RWPE1 (cell line): ENCODE measurements at regions not wholly inside any gene's neighbourhood (a gene's known extent, or its start where the extent isn't known, plus 50 kb on each side); places are given as distances from the start of the nearest gene placed in this dataset.

Experiments used
- CTCF ChIA-PET: fragments of 350-600 bp; sonication (Branson Sonifier 250); formaldehyde crosslinking; extraction: SDS; loops from one replicate; lab custom pipeline; 2021; lab: Yijun Ruan, JAX
- POLR2A ChIA-PET: fragments of 400-600 bp; formaldehyde crosslinking; extraction: SDS; loops from one replicate; lab custom pipeline; 2020; ENCODE audit warnings: antibody characterized with exemption; ENCODE audit not compliant: low non-redundant PET; lab: Yijun Ruan, JAX
- DNase-seq: peaks from one replicate; pipeline ENCODE4 v3.0.0; 2012; ENCODE audit warnings: low spot score
- H3K27ac ChIP-seq: fragments of 450-650 bp; 2 replicates; pipeline ENCODE4 v1.5.1; 2017
- CTCF ChIP-seq: fragments of 450-650 bp; conservative IDR thresholded peaks from 2 replicates; pipeline ENCODE4 v1.5.1; 2017; ENCODE audit warnings: low read depth, mild to moderate bottlenecking

DNA sequence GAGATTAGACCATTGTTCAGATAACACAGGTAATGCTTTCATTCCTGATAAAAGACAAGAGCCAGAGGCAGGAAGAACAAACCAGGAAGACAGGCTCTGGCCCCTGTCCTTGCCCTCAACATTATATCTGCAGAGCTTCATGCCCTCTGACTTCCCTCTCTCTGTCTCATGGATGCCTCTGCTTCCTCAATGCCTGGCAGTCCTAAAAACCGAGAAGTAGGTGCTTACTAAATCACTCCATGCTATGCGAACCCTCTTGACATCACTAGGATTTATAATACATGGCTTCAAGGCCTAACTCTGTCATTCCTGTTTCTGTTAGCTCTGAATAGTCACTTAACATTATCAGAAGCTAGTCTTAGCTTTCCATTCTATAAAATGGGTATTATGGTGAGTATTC is 117.8 kb downstream of the TLR4 start:
- TF ChIP-seq CTCF = no peak
- no peak for DNase-seq
- CTCF ChIA-PET = interaction anchor here (0.6 kb wide), 1 partner anchor 1057 kb away, joined by 3 read pairs; no protein-coding TSS in a partner anchor
- no peak overlapping the region for H3K27ac ChIP-seq
- POLR2A ChIA-PET = no interaction called here

GRCh38 chr9:117823576-117823975 is 119.4 kb downstream of the TLR4 start:
- TF ChIP-seq CTCF = no peak
- ChIA-PET CTCF (no interaction called here), POLR2A (no interaction called here)
- DNase-seq = no peak
- no peak overlapping the region for H3K27ac ChIP-seq

GRCh38 chr9:117825609-117826347 is 121.6 kb downstream of the TLR4 start:
- ChIA-PET POLR2A (no interaction called here), CTCF (no interaction called here)
- DNase-seq = no peak
- H3K27ac ChIP-seq = no peak overlapping the region
- no peak for TF ChIP-seq CTCF

GRCh38 chr9:117826837-117827236 is 122.6 kb downstream of the TLR4 start:
- no peak for DNase-seq

DNA sequence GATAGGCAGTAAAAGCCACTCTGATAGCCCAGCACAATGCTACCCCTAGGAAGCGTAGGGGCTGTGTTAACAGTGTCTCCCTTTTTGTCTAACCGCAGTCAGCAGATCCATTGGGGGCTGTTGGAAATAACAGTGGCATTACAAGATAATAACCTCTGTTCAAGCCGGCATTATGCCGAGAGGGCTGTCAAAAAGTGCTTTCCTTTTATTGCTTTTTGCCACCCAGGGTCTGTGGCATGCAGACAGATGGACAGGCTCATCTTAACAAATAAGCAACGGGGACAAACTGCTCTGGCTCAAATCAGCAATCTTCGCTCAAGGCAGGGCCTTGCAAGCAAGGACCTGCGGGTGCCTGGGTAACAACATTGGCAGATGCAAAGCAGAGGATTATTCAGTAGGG is 123.3 kb downstream of the TLR4 start:
- no peak overlapping the region for H3K27ac ChIP-seq
- CTCF ChIA-PET = no interaction called here
- POLR2A ChIA-PET = no interaction called here
- DNase-seq = no peak
- no peak for TF ChIP-seq CTCF

More at GRCh38 chr9:117826837-117827236, 122.6 kb downstream of the TLR4 start:
- ChIA-PET POLR2A (no interaction called here), CTCF (no interaction called here)
- no peak for TF ChIP-seq CTCF
- no peak overlapping the region for H3K27ac ChIP-seq

GRCh38 chr9:117828466-117828865 is 124.3 kb downstream of the TLR4 start:
- no peak overlapping the region for H3K27ac ChIP-seq
- ChIA-PET CTCF (no interaction called here), POLR2A (no interaction called here)
- TF ChIP-seq CTCF = no peak
- no peak for DNase-seq
